Caco-2 (cell line): ENCODE measurements at regions not wholly inside any gene's neighbourhood (a gene's known extent, or its start where the extent isn't known, plus 50 kb on each side); places are given as distances from the start of the nearest gene placed in this dataset.

Experiments
- BruUV-seq: library from RNA; stranded (reverse); fragments of 400-500 nt; replicated peaks from 2 replicates; lab custom pipeline; 2021; lab: Mats Ljungman, UMichigan
- CTCF ChIA-PET: fragments of 300-600 bp; sonication (Branson Sonifier 250); formaldehyde crosslinking; loops from one replicate; lab custom pipeline; 2022; ENCODE audit warnings: antibody characterized with exemption; lab: Charles Lee
- POLR2A ChIA-PET: fragments of 300-600 bp; sonication (Branson Sonifier 250); formaldehyde crosslinking; loops from one replicate; lab custom pipeline; 2022; ENCODE audit warnings: antibody characterized with exemption; lab: Charles Lee
- DNase-seq, 2 experiments: peaks; one replicate each; pipeline versions ENCODE4 v3.0.0 to v3.0.0-alpha.2; 2020 to 2022
- H3K27me3 ChIP-seq: replicated peaks from 2 replicates; pipeline ENCODE4 v1.6.0; 2011; ENCODE audit warnings: low read length; ENCODE audit not compliant: control insufficient read depth, insufficient read depth
- H3K36me3 ChIP-seq: 2 replicates; pipeline ENCODE4 v1.5.1; 2011; ENCODE audit warnings: low read length; ENCODE audit not compliant: control insufficient read depth, insufficient read depth
- H3K4me1 ChIP-seq: fragments of 250-450 bp; sonication (Bioruptor Pico); 2 replicates; pipeline ENCODE4 v1.5.1; 2020; ENCODE audit warnings: mild to moderate bottlenecking
- H3K4me3 ChIP-seq: 2 replicates; pipeline ENCODE4 v1.5.1; 2011; ENCODE audit warnings: low read depth, mild to moderate bottlenecking, control low read depth, low read length
- H3K9me3 ChIP-seq: fragments of 250-450 bp; sonication (Bioruptor Pico); 2 replicates; pipeline ENCODE4 v1.5.1; 2020; ENCODE audit warnings: mild to moderate bottlenecking, moderate library complexity
- H3K27ac Mint-ChIP-seq: one replicate; pipeline ENCODE4 v1.8.0; 2022; ENCODE audit warnings: mixed read lengths; ENCODE audit not compliant: unreplicated experiment
- H3K27me3 Mint-ChIP-seq: one replicate; pipeline ENCODE4 v1.8.0; 2022; ENCODE audit warnings: mixed read lengths; ENCODE audit not compliant: insufficient read depth, unreplicated experiment
- H3K36me3 Mint-ChIP-seq: one replicate; pipeline ENCODE4 v1.8.0; 2022; ENCODE audit warnings: mild to moderate bottlenecking, mixed read lengths; ENCODE audit not compliant: insufficient read depth, unreplicated experiment
- H3K4me1 Mint-ChIP-seq: one replicate; pipeline ENCODE4 v1.8.0; 2022; ENCODE audit warnings: low read depth, mixed read lengths; ENCODE audit not compliant: unreplicated experiment
- H3K4me3 Mint-ChIP-seq: one replicate; pipeline ENCODE4 v1.8.0; 2022; ENCODE audit warnings: mild to moderate bottlenecking, moderate library complexity, mixed read lengths; ENCODE audit not compliant: unreplicated experiment
- H3K9me3 Mint-ChIP-seq: one replicate; pipeline ENCODE4 v1.8.0; 2022; ENCODE audit warnings: mixed read lengths; ENCODE audit not compliant: unreplicated experiment
- CTCF ChIP-seq, 2 experiments: fragments of 200-600 bp in 1 of 2; IDR thresholded peaks; 1 replicate in 1 of 2; 2 replicates in 1 of 2; pipeline versions ENCODE4 v1.5.1 to v1.8.0; 2011 to 2022; ENCODE audit warnings: antibody characterized with exemption in 1 of 2, control low read depth in 1 of 2, inconsistent platforms in 1 of 2, low read depth in 1 of 2, low read length in 1 of 2, mild to moderate bottlenecking in 1 of 2, moderate library complexity in 1 of 2; ENCODE audit not compliant: insufficient read depth in 1 of 2, severe bottlenecking in 1 of 2, unreplicated experiment in 1 of 2
- intact Hi-C: fragments of 100-400 bp; cut with micrococcal nuclease; formaldehyde crosslinking; loops from one replicate; pipeline ENCODE4 v1.10.0; 2022; ENCODE audit not compliant: unreplicated experiment

- peaks cover 6% of the 10 kb centered on the region for H3K27me3 Mint-ChIP-seq
- H3K27ac Mint-ChIP-seq, result no peak overlapping the region
- intact Hi-C loops, result no loop called here
- Histone ChIP-seq H3K4me1 (no peaks in the 10 kb centered on the region), H3K27me3 (no peaks in the 10 kb centered on the region), H3K4me3 (no peak overlapping the region), H3K36me3 (no peaks in the 10 kb centered on the region), H3K9me3 (no peaks in the 10 kb centered on the region)
- H3K9me3 Mint-ChIP-seq, result no peaks in the 10 kb centered on the region
- no peak for TF ChIP-seq CTCF (IDR thresholded peaks at IDR 0.05; ENCODE audit: insufficient read depth in 1 of 2, low read depth in 1 of 2, low read length in 1 of 2, severe bottlenecking in 1 of 2, unreplicated experiment in 1 of 2)
- no peak overlapping the region for H3K4me3 Mint-ChIP-seq
- POLR2A ChIA-PET, result no interaction called here
- CTCF ChIA-PET, result no interaction called here
- BruUV-seq, result no TSS peak
- no peaks in the 10 kb centered on the region for H3K36me3 Mint-ChIP-seq
- no peak for DNase-seq
- H3K4me1 Mint-ChIP-seq, result no peaks in the 10 kb centered on the region
These were observed 227.7 kb upstream of the SEMA3E start for GRCh38 chr7:83876593-83876992.

- Histone ChIP-seq H3K36me3 (no peaks in the 10 kb centered on the region), H3K4me1 (no peaks in the 10 kb centered on the region), H3K4me3 (no peak overlapping the region), H3K9me3 (no peaks in the 10 kb centered on the region), H3K27me3 (no peaks in the 10 kb centered on the region)
- Mint-ChIP-seq H3K9me3 (no peaks in the 10 kb centered on the region), H3K4me3 (no peak overlapping the region), H3K27ac (no peak overlapping the region), H3K36me3 (no peaks in the 10 kb centered on the region), H3K27me3 (peaks cover 10% of the 10 kb centered on the region), H3K4me1 (no peaks in the 10 kb centered on the region)
- ChIA-PET CTCF (no interaction called here), POLR2A (no interaction called here)
- intact Hi-C loops, result no loop called here
- no TSS peak for BruUV-seq
- TF ChIP-seq CTCF (IDR thresholded peaks at IDR 0.05; ENCODE audit: insufficient read depth in 1 of 2, low read depth in 1 of 2, low read length in 1 of 2, severe bottlenecking in 1 of 2, unreplicated experiment in 1 of 2), result no peak
- no peak for DNase-seq
These were observed 224.5 kb upstream of the SEMA3E start for GRCh38 chr7:83873459-83873858.

GRCh38 chr7:83872501-83872900, 223.6 kb upstream of the SEMA3E start:
- TF ChIP-seq CTCF (IDR thresholded peaks at IDR 0.05; ENCODE audit: insufficient read depth in 1 of 2, low read depth in 1 of 2, low read length in 1 of 2, severe bottlenecking in 1 of 2, unreplicated experiment in 1 of 2), result no peak
- H3K9me3 Mint-ChIP-seq, result no peaks in the 10 kb centered on the region
- H3K27ac Mint-ChIP-seq, result no peak overlapping the region
- no peak for DNase-seq
- intact Hi-C loops, result no loop called here
- POLR2A ChIA-PET, result no interaction called here
- no peaks in the 10 kb centered on the region for H3K36me3 Mint-ChIP-seq
- H3K4me3 Mint-ChIP-seq, result no peak overlapping the region
- Histone ChIP-seq H3K36me3 (no peaks in the 10 kb centered on the region), H3K27me3 (no peaks in the 10 kb centered on the region), H3K9me3 (no peaks in the 10 kb centered on the region), H3K4me1 (no peaks in the 10 kb centered on the region), H3K4me3 (no peak overlapping the region)
- H3K27me3 Mint-ChIP-seq, result peaks cover 12% of the 10 kb centered on the region
- CTCF ChIA-PET, result no interaction called here
- no peaks in the 10 kb centered on the region for H3K4me1 Mint-ChIP-seq
- no TSS peak for BruUV-seq
